Gastroesophageal sphincter (tissue), 3 donors: ENCODE measurements at regions not wholly inside any gene's neighbourhood (a gene's known extent, or its start where the extent isn't known, plus 50 kb on each side); places are given as distances from the start of the nearest gene placed in this dataset.

Experiments used
- EP300 ChIP-seq: sonication (generic); formaldehyde crosslinking; IDR thresholded peaks from one replicate; pipeline ENCODE4 v1.6.1; 2017; ENCODE audit warnings: antibody characterized with exemption, mild to moderate bottlenecking
- POLR2A ChIP-seq, 2 donors: fragments of 450-650 bp; IDR thresholded peaks; one replicate each; pipeline ENCODE4 v1.6.1; 2017; ENCODE audit warnings: antibody characterized with exemption in 2 of 2, mild to moderate bottlenecking in 2 of 2, moderate library complexity in 1 of 2
- TF ChIP-seq, protein P1 (sequence below), 4 experiments: fragments of 200-600 bp in 2 of 4; fragments of 450-650 bp in 2 of 4; sonication (generic) in 1 of 4; IDR thresholded peaks; one replicate each; pipeline ENCODE4 v1.5.1; 2017 to 2019; ENCODE audit warnings: antibody characterized with exemption in 4 of 4, mild to moderate bottlenecking in 2 of 4, moderate library complexity in 2 of 4

DNA sequence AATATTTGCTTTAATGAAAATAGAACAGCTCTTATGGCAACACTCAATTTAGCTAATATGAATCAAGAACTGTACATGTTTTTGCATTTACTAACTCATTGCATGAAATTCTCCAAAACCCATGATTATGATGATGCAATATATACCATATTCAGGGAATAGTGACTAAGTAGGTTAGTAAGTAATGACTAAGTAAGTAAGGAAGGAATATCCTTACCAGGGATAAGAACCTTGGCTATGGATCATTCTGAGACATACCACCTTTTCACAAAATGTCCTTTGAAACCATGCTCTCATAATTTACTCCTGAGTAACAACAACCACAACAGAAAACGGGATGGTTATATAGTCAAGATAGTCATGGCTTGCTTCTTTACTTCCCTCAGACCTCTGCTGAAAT is 1513.0 kb downstream of the STIM2 start:
- no peak for TF ChIP-seq POLR2A (IDR thresholded peaks at IDR 0.05)
- TF ChIP-seq, protein P1, sequence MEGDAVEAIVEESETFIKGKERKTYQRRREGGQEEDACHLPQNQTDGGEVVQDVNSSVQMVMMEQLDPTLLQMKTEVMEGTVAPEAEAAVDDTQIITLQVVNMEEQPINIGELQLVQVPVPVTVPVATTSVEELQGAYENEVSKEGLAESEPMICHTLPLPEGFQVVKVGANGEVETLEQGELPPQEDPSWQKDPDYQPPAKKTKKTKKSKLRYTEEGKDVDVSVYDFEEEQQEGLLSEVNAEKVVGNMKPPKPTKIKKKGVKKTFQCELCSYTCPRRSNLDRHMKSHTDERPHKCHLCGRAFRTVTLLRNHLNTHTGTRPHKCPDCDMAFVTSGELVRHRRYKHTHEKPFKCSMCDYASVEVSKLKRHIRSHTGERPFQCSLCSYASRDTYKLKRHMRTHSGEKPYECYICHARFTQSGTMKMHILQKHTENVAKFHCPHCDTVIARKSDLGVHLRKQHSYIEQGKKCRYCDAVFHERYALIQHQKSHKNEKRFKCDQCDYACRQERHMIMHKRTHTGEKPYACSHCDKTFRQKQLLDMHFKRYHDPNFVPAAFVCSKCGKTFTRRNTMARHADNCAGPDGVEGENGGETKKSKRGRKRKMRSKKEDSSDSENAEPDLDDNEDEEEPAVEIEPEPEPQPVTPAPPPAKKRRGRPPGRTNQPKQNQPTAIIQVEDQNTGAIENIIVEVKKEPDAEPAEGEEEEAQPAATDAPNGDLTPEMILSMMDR (IDR thresholded peaks at IDR 0.05), result no peak
- TF ChIP-seq EP300, result no peak
